SH-SY5Y (cell line): ENCODE measurements at regions not wholly inside any gene's neighbourhood (a gene's known extent, or its start where the extent isn't known, plus 50 kb on each side); places are given as distances from the start of the nearest gene placed in this dataset.

Experiments
- GATA2 ChIP-seq: IDR thresholded peaks from 2 replicates; pipeline ENCODE4 v1.6.1; 2011; ENCODE audit warnings: mild to moderate bottlenecking, low read depth, low read length
- GATA3 ChIP-seq: IDR thresholded peaks from 2 replicates; pipeline ENCODE4 v1.6.1; 2011; ENCODE audit warnings: low read depth, mild to moderate bottlenecking, low read length, moderate library complexity

DNA sequence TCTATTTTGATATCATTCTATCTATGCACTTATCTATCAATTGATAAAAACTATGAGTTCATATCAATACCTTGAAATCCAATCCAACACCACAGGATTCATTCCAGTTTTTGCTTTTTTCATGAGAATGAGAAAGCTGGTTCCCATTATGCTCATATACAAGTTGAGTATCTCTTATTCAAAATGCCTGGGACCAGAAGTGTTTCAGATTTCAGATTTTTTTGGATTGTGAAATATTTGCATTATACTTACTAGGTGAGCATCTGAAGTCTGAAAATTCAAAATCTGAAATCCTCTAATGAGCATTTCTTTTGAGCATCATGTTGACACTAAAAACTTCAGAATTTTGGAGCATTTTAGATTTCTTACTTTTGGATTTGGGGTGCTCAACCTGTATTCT, 67.8 kb upstream of the DCBLD2 start:
- no peak for TF ChIP-seq GATA2
- TF ChIP-seq GATA3, result no peak
